Endothelial cell of umbilical vein (primary cell): ENCODE measurements at regions not wholly inside any gene's neighbourhood (a gene's known extent, or its start where the extent isn't known, plus 50 kb on each side); places are given as distances from the start of the nearest gene placed in this dataset.

Experiments
- BruUV-seq: library from RNA; stranded (reverse); fragments of 400-500 nt; replicated peaks from 2 replicates; lab custom pipeline; 2021; lab: Mats Ljungman, UMichigan
- CTCF ChIA-PET: fragments of 300-600, 350-600 bp; sonication (Branson Sonifier 250); formaldehyde crosslinking; loops from one replicate; lab custom pipeline; 2021; ENCODE audit warnings: antibody characterized with exemption, inconsistent platforms; lab: Charles Lee
- POLR2A ChIA-PET: fragments of 300-600, 350-600 bp; sonication (Branson Sonifier 250); formaldehyde crosslinking; loops from one replicate; lab custom pipeline; 2021; ENCODE audit warnings: antibody characterized with exemption, inconsistent platforms; lab: Charles Lee
- DNase-seq: peaks from one replicate; pipeline ENCODE4 v3.0.0-alpha.2; 2011; ENCODE audit warnings: low read depth, low spot score
- FAIRE-seq: peaks from 2 replicates; lab custom pipeline; 2011; peaks lifted over from hg19 to GRCh38; lab: Jason Lieb, UNC
- H2AFZ ChIP-seq: 2 replicates; pipeline ENCODE4 v1.6.0; 2012; ENCODE audit warnings: low read depth, low read length, control low read depth, inconsistent platforms
- H3K27ac ChIP-seq: 2 replicates; pipeline ENCODE4 v1.5.1; 2011; ENCODE audit warnings: low read depth, mild to moderate bottlenecking, control low read depth, low read length, moderate library complexity; ENCODE audit not compliant: insufficient read depth
- H3K27me3 ChIP-seq, 2 experiments: 2 replicates each; pipeline versions ENCODE4 v1.6.0 to v1.6.1; 2011; ENCODE audit warnings: low read length in 2 of 2, mixed read lengths in 1 of 2; ENCODE audit not compliant: control insufficient read depth in 2 of 2, insufficient read depth in 2 of 2
- H3K36me3 ChIP-seq, 2 experiments: 2 replicates in 1 of 2; 3 replicates in 1 of 2; pipeline ENCODE4 v1.5.1; 2011; ENCODE audit warnings: low read length in 2 of 2, mild to moderate bottlenecking in 1 of 2, moderate library complexity in 1 of 2; ENCODE audit not compliant: control insufficient read depth in 2 of 2, insufficient read depth in 2 of 2; ENCODE audit errors: extremely low read depth in 1 of 2
- H3K4me1 ChIP-seq: 3 replicates; pipeline ENCODE4 v1.5.1; 2011; ENCODE audit warnings: mild to moderate bottlenecking, low read length; ENCODE audit not compliant: control insufficient read depth, insufficient read depth; ENCODE audit errors: extremely low read depth
- H3K4me2 ChIP-seq: 2 replicates; pipeline ENCODE4 v1.6.1; 2011; ENCODE audit warnings: low read length, control low read depth, mixed read lengths; ENCODE audit not compliant: insufficient read depth
- H3K4me3 ChIP-seq, 3 experiments: fragments of 200-600 bp in 1 of 3; sonication (generic), shearing (Covaris generic) in 1 of 3; replicated peaks in 1 of 3; 2 replicates each; pipeline ENCODE4 v1.5.1; 2011 to 2016; ENCODE audit warnings: control low read depth in 3 of 3, low read length in 3 of 3, mild to moderate bottlenecking in 2 of 3, inconsistent platforms in 1 of 3, low read depth in 1 of 3, moderate library complexity in 1 of 3; ENCODE audit not compliant: insufficient read depth in 1 of 3
- H3K79me2 ChIP-seq: 2 replicates; pipeline ENCODE4 v1.6.0; 2012; ENCODE audit warnings: low read length, inconsistent platforms; ENCODE audit not compliant: control insufficient read depth, insufficient read depth
- H3K9ac ChIP-seq: replicated peaks from 2 replicates; pipeline ENCODE3; 2011; ENCODE audit warnings: low read length, control low read depth; ENCODE audit not compliant: insufficient read depth; ENCODE audit errors: extremely low read depth
- H3K9me1 ChIP-seq: replicated peaks from 3 replicates; pipeline ENCODE4 v1.6.0; 2011; ENCODE audit warnings: mild to moderate bottlenecking, low read length; ENCODE audit not compliant: control insufficient read depth, insufficient read depth; ENCODE audit errors: extremely low read depth
- H3K9me3 ChIP-seq: replicated peaks from 2 replicates; pipeline ENCODE4 v1.5.1; 2012; ENCODE audit warnings: low read length, inconsistent platforms; ENCODE audit not compliant: control insufficient read depth, insufficient read depth
- H4K20me1 ChIP-seq: replicated peaks from 2 replicates; pipeline ENCODE3; 2011; ENCODE audit warnings: mild to moderate bottlenecking, low read length; ENCODE audit not compliant: control insufficient read depth, insufficient read depth; ENCODE audit errors: extremely low read depth
- CTCF ChIP-seq, 2 donors: IDR thresholded peaks; 1 replicate in 1 of 2; 2 replicates in 1 of 2; pipeline ENCODE4 v1.5.1; 2011; ENCODE audit warnings: low read length in 2 of 2, mild to moderate bottlenecking in 2 of 2, moderate library complexity in 2 of 2, control low read depth in 1 of 2, inconsistent platforms in 1 of 2, low read depth in 1 of 2; ENCODE audit not compliant: insufficient read depth in 1 of 2; ENCODE audit errors: extremely low read depth in 1 of 2
- EZH2 ChIP-seq: IDR thresholded peaks from 2 replicates; pipeline ENCODE4 v1.6.1; 2012; ENCODE audit warnings: borderline replicate concordance, low read depth, mild to moderate bottlenecking, moderate library complexity, low read length, inconsistent platforms; ENCODE audit not compliant: severe bottlenecking
- FOS ChIP-seq: IDR thresholded peaks from 2 replicates; pipeline ENCODE4 v1.6.1; 2011; ENCODE audit warnings: mild to moderate bottlenecking, low read length, moderate library complexity, borderline replicate concordance; ENCODE audit not compliant: insufficient read depth
- GATA2 ChIP-seq: IDR thresholded peaks from 2 replicates; pipeline ENCODE4 v1.7.0; 2011; ENCODE audit warnings: low read depth, mild to moderate bottlenecking, moderate library complexity, mixed read lengths, low read length; ENCODE audit not compliant: insufficient read length, insufficient read depth
- JUN ChIP-seq: IDR thresholded peaks from 2 replicates; pipeline ENCODE4 v1.6.1; 2011; ENCODE audit warnings: borderline replicate concordance, low read depth; ENCODE audit not compliant: insufficient read length, insufficient read depth
- MAX ChIP-seq: IDR thresholded peaks from 2 replicates; pipeline ENCODE4 v1.6.1; 2011; ENCODE audit not compliant: insufficient read depth, insufficient read length
- MYC ChIP-seq: IDR thresholded peaks from one replicate; pipeline ENCODE4 v1.6.1; 2011; ENCODE audit warnings: mild to moderate bottlenecking, low read depth, low read length
- POLR2A ChIP-seq: IDR thresholded peaks from 2 replicates; pipeline ENCODE4 v1.6.1; 2012; ENCODE audit warnings: low read depth, mild to moderate bottlenecking, control low read depth, low read length
- POLR2AphosphoS5 ChIP-seq: IDR thresholded peaks from 2 replicates; pipeline ENCODE4 v1.6.1; 2012; ENCODE audit warnings: low read depth, mild to moderate bottlenecking, control low read depth, low read length, moderate library complexity; ENCODE audit not compliant: insufficient read depth
- dilution Hi-C: fragments of 300-500 bp; cut with MboI; formaldehyde crosslinking; loops from one replicate; pipeline ENCODE4 v1.15.0; 2019; ENCODE audit warnings: low sequenced_read_pairs; ENCODE audit not compliant: extremely low pct_ligation_motif_present
- intact Hi-C: fragments of 100-400 bp; cut with micrococcal nuclease; formaldehyde crosslinking; loops from one replicate; pipeline ENCODE4 v1.10.0; 2022

GRCh38 chr13:106109391-106109791 lies 426.1 kb downstream of the EFNB2 start:
- no peaks in the 10 kb centered on the region for H3K9me3 ChIP-seq
- H3K4me2 ChIP-seq: peak overlapping the region; percentile 49
- no peak overlapping the region for H3K9ac ChIP-seq
- ChIA-PET POLR2A (no interaction called here), CTCF (interaction anchor here (1.2 kb wide), 1 partner anchor 42 kb away, joined by 3 read pairs; no protein-coding TSS in a partner anchor)
- TF ChIP-seq MYC (no peak), CTCF (IDR thresholded peaks at IDR 0.05; ENCODE audit: extremely low read depth in 1 of 2, insufficient read depth in 1 of 2, low read depth in 1 of 2, low read length in 2 of 2) (no peak), EZH2 (no peak), POLR2A (no peak), MAX (no peak), POLR2AphosphoS5 (no peak), JUN (peak; percentile 40), FOS (peak; percentile 60), GATA2 (peak; percentile 17)
- H3K4me1 ChIP-seq: peaks cover 34% of the 10 kb centered on the region
- BruUV-seq: no TSS peak
- H3K36me3 ChIP-seq: no peaks in the 10 kb centered on the region
- intact Hi-C loops (loop anchor here (1.0 kb wide), 1 partner anchor 8 kb away; no protein-coding TSS in a partner anchor), dilution Hi-C loops (no loop called here)
- H3K27me3 ChIP-seq: no peaks in the 10 kb centered on the region
- H3K27ac ChIP-seq: peak overlapping the region; percentile 48
- H2AFZ ChIP-seq: no peak overlapping the region
- no peaks in the 10 kb centered on the region for H4K20me1 ChIP-seq
- DNase-seq (peak; percentile 93), FAIRE-seq (peak; percentile 76)
- no peak overlapping the region for H3K4me3 ChIP-seq
- H3K79me2 ChIP-seq: no peaks in the 10 kb centered on the region
- no peaks in the 10 kb centered on the region for H3K9me1 ChIP-seq
